Astrocyte (in vitro differentiated cells and primary cell): ENCODE measurements at regions not wholly inside any gene's neighbourhood (a gene's known extent, or its start where the extent isn't known, plus 50 kb on each side); places are given as distances from the start of the nearest gene placed in this dataset.

Experiments used
- CTCF ChIP-seq: IDR thresholded peaks from 2 replicates; pipeline ENCODE4 v1.5.1; 2011; ENCODE audit warnings: low read depth, mild to moderate bottlenecking, inconsistent platforms, low read length, moderate library complexity; ENCODE audit not compliant: insufficient read depth
- EZH2 ChIP-seq: IDR thresholded peaks from 2 replicates; pipeline ENCODE4 v1.6.1; 2012; ENCODE audit warnings: mild to moderate bottlenecking, low read length, inconsistent platforms; ENCODE audit not compliant: insufficient read depth

- TF ChIP-seq CTCF (no peak), EZH2 (no peak)
Observed at GRCh38 chr2:107008843-107009242, 122.9 kb upstream of the ST6GAL2 start.
